Gastroesophageal sphincter (tissue), 4 donors: ENCODE measurements at regions not wholly inside any gene's neighbourhood (a gene's known extent, or its start where the extent isn't known, plus 50 kb on each side); places are given as distances from the start of the nearest gene placed in this dataset.

Experiments used
- ATAC-seq: fragments of 150-250 bp; one replicate; pipeline ENCODE4 v1.9.1; 2016; ENCODE audit warnings: mild to moderate bottlenecking, moderate library complexity
- H3K27ac ChIP-seq, 4 donors: fragments of 200-600 bp; sonication (generic) in 3 of 4; 1 replicate in 3 of 4; 2 replicates in 1 of 4; pipeline ENCODE4 v1.5.1; 2016 to 2019
- H3K27me3 ChIP-seq: fragments of 200-600 bp; sonication (generic); one replicate; pipeline ENCODE4 v1.5.1; 2019
- H3K36me3 ChIP-seq, 2 donors: fragments of 200-600 bp; sonication (generic); one replicate each; pipeline ENCODE4 v1.5.1; 2019; ENCODE audit warnings: control low read depth in 1 of 2
- H3K4me1 ChIP-seq, 3 donors: fragments of 200-600 bp; sonication (generic); 1 replicate in 2 of 3; 2 replicates in 1 of 3; pipeline ENCODE4 v1.5.1; 2016 to 2019; ENCODE audit warnings: control low read depth in 2 of 3
- H3K4me3 ChIP-seq, 2 donors: fragments of 200-600 bp; sonication (generic); one replicate each; pipeline ENCODE4 v1.5.1; 2019; ENCODE audit warnings: mild to moderate bottlenecking in 1 of 2, moderate library complexity in 1 of 2
- H3K9me3 ChIP-seq, 3 donors: fragments of 200-600 bp; sonication (generic); one replicate each; pipeline ENCODE4 v1.5.1; 2017 to 2019; ENCODE audit warnings: control low read depth in 2 of 3
- CTCF ChIP-seq, 4 experiments: fragments of 200-600 bp in 2 of 4; fragments of 450-650 bp in 2 of 4; sonication (generic) in 1 of 4; IDR thresholded peaks; one replicate each; pipeline ENCODE4 v1.5.1; 2017 to 2019; ENCODE audit warnings: antibody characterized with exemption in 4 of 4, mild to moderate bottlenecking in 2 of 4, moderate library complexity in 2 of 4
- EP300 ChIP-seq: sonication (generic); formaldehyde crosslinking; IDR thresholded peaks from one replicate; pipeline ENCODE4 v1.6.1; 2017; ENCODE audit warnings: antibody characterized with exemption, mild to moderate bottlenecking
- POLR2A ChIP-seq, 2 donors: fragments of 450-650 bp; IDR thresholded peaks; one replicate each; pipeline ENCODE4 v1.6.1; 2017; ENCODE audit warnings: antibody characterized with exemption in 2 of 2, mild to moderate bottlenecking in 2 of 2, moderate library complexity in 1 of 2
- POLR2AphosphoS5 ChIP-seq: sonication (generic); formaldehyde crosslinking; IDR thresholded peaks from one replicate; pipeline ENCODE4 v1.6.1; 2017; ENCODE audit warnings: antibody characterized with exemption
- whole genome bisulfite sequencing, 2 donors: methylation state at CpG; one replicate each; pipeline ENCODE4 v1.1.5; 2018; ENCODE audit warnings: low coverage in 1 of 2; 5-methylcytosine and 5-hydroxymethylcytosine counted together

GRCh38 chr9:134516464-134516863, 125.1 kb upstream of the COL5A1 start:
- H3K4me3 ChIP-seq, result no peak overlapping the region
- H3K36me3 ChIP-seq, result no peaks in the 10 kb centered on the region
- no peaks in the 10 kb centered on the region for H3K27me3 ChIP-seq
- H3K9me3 ChIP-seq, result no peaks in the 10 kb centered on the region
- TF ChIP-seq CTCF (IDR thresholded peaks at IDR 0.05), result no peak
- TF ChIP-seq POLR2AphosphoS5, result no peak
- no peak for TF ChIP-seq POLR2A (IDR thresholded peaks at IDR 0.05)
- TF ChIP-seq EP300, result no peak
- no peaks in the 10 kb centered on the region for H3K4me1 ChIP-seq
- ATAC-seq, result no peak
- WGBS, 2 donors, result 86 to 100% methylated on average over 2 to 5 of the region's 5 CpGs
- H3K27ac ChIP-seq, result no peak overlapping the region

- H3K27ac ChIP-seq, result no peak overlapping the region
- no peaks in the 10 kb centered on the region for H3K4me1 ChIP-seq
- 80% methylated on average over 3 of the region's 18 CpGs; no CpG with 5 or more reads in 1 of the 2 donors for WGBS, 2 donors
- TF ChIP-seq POLR2A (IDR thresholded peaks at IDR 0.05) (no peak), POLR2AphosphoS5 (no peak), EP300 (no peak), CTCF (IDR thresholded peaks at IDR 0.05) (no peak)
- no peak overlapping the region for H3K4me3 ChIP-seq
- ATAC-seq, result no peak
- H3K9me3 ChIP-seq, result no peaks in the 10 kb centered on the region
- H3K27me3 ChIP-seq, result no peaks in the 10 kb centered on the region
- H3K36me3 ChIP-seq, result no peaks in the 10 kb centered on the region
These were observed 124.4 kb upstream of the COL5A1 start for GRCh38 chr9:134517069-134517680.

- Histone ChIP-seq H3K4me3 (no peak overlapping the region), H3K27me3 (no peaks in the 10 kb centered on the region), H3K27ac (no peak overlapping the region), H3K36me3 (no peaks in the 10 kb centered on the region), H3K9me3 (no peaks in the 10 kb centered on the region), H3K4me1 (no peaks in the 10 kb centered on the region)
- no peak for TF ChIP-seq EP300
- no peak for TF ChIP-seq POLR2AphosphoS5
- TF ChIP-seq POLR2A (IDR thresholded peaks at IDR 0.05), result no peak
- no peak for TF ChIP-seq CTCF (IDR thresholded peaks at IDR 0.05)
- ATAC-seq, result peak; percentile 67
- WGBS, 2 donors, result no CpG with 5 or more reads among the region's 28 CpGs
These were observed 123.5 kb upstream of the COL5A1 start for GRCh38 chr9:134518004-134518606.

- TF ChIP-seq EP300, result no peak
- ATAC-seq, result no peak
- 75 to 80% methylated on average over 2 to 4 of the region's 15 CpGs for WGBS, 2 donors
These were observed 122.1 kb upstream of the COL5A1 start for GRCh38 chr9:134519375-134520070.

GRCh38 chr9:134521817-134522501, 119.6 kb upstream of the COL5A1 start:
- Histone ChIP-seq H3K27me3 (peaks cover 11% of the 10 kb centered on the region), H3K4me3 (no peak overlapping the region), H3K36me3 (no peaks in the 10 kb centered on the region), H3K4me1 (no peaks in the 10 kb centered on the region), H3K9me3 (no peaks in the 10 kb centered on the region), H3K27ac (no peak overlapping the region)
- 100% methylated on average over 1 of the region's 25 CpGs; no CpG with 5 or more reads in 1 of the 2 donors for WGBS, 2 donors
- TF ChIP-seq EP300 (no peak), CTCF (IDR thresholded peaks at IDR 0.05) (no peak), POLR2A (IDR thresholded peaks at IDR 0.05) (no peak), POLR2AphosphoS5 (no peak)
- no peak for ATAC-seq

More at GRCh38 chr9:134519375-134520070, 122.1 kb upstream of the COL5A1 start:
- Histone ChIP-seq H3K27ac (no peak overlapping the region), H3K9me3 (no peaks in the 10 kb centered on the region), H3K27me3 (no peaks in the 10 kb centered on the region), H3K4me3 (no peak overlapping the region), H3K4me1 (no peaks in the 10 kb centered on the region), H3K36me3 (no peaks in the 10 kb centered on the region)
